ENCODE measurements at regions not wholly inside any gene's neighbourhood (a gene's known extent, or its start where the extent isn't known, plus 50 kb on each side); places are given as distances from the start of the nearest gene placed in this dataset.
"Not testable (repeated sequence)": the region's sequence is repeated elsewhere in the genome, so short reads cannot be mapped to it uniquely, and the experiment has no call there.

GRCh38 chr3:8356066-8356465 is 145.6 kb upstream of the LMCD1 start:
- DNase-seq (ENCODE audit: low spot score) = not testable (repeated sequence)

GRCh38 chr3:8357859-8358258 is 143.8 kb upstream of the LMCD1 start:
- DNase-seq (ENCODE audit: low spot score) = no peak

- DNase-seq (ENCODE audit: low spot score) = no peak
Observed at GRCh38 chr3:8359133-8359532, 142.5 kb upstream of the LMCD1 start.

- DNase-seq (ENCODE audit: low spot score) = no peak
Observed at GRCh38 chr3:8363200-8363599, 138.4 kb upstream of the LMCD1 start.

- DNase-seq (ENCODE audit: low spot score) = no peak
Observed at GRCh38 chr3:8365541-8365940, 136.1 kb upstream of the LMCD1 start.

GRCh38 chr3:8366219-8366810 is 135.3 kb upstream of the LMCD1 start:
- no peak for DNase-seq (ENCODE audit: low spot score)

- DNase-seq (ENCODE audit: low spot score) = no peak
Observed at GRCh38 chr3:8368598-8368997, 133.0 kb upstream of the LMCD1 start.

- DNase-seq (ENCODE audit: low spot score) = no peak
Observed at GRCh38 chr3:8369638-8370037, 132.0 kb upstream of the LMCD1 start.

GRCh38 chr3:8371085-8371551 is 130.5 kb upstream of the LMCD1 start:
- no peak for DNase-seq (ENCODE audit: low spot score)

GRCh38 chr3:8371960-8372463 is 129.6 kb upstream of the LMCD1 start:
- DNase-seq (ENCODE audit: low spot score) = no peak

- DNase-seq (ENCODE audit: low spot score) = no peak
Observed at GRCh38 chr3:8380904-8381704, 120.5 kb upstream of the LMCD1 start.

- no peak for DNase-seq (ENCODE audit: low spot score)
Observed at GRCh38 chr3:8385848-8386620, 115.6 kb upstream of the LMCD1 start.

GRCh38 chr3:8387571-8387970 is 114.1 kb upstream of the LMCD1 start:
- no peak for DNase-seq (ENCODE audit: low spot score)

- no peak for DNase-seq (ENCODE audit: low spot score)
Observed at GRCh38 chr3:8399686-8400085, 101.9 kb upstream of the LMCD1 start.

GRCh38 chr3:8400911-8401310 is 100.7 kb upstream of the LMCD1 start:
- DNase-seq (ENCODE audit: low spot score) = no peak

- no peak for DNase-seq (ENCODE audit: low spot score)
Observed at GRCh38 chr3:8403996-8404395, 97.6 kb upstream of the LMCD1 start.

GRCh38 chr3:8405144-8405543 is 96.5 kb upstream of the LMCD1 start:
- no peak for DNase-seq (ENCODE audit: low spot score)

GRCh38 chr3:8406479-8406878 is 95.1 kb upstream of the LMCD1 start:
- DNase-seq (ENCODE audit: low spot score) = no peak

GRCh38 chr3:8413337-8413926 is 88.2 kb upstream of the LMCD1 start:
- DNase-seq (ENCODE audit: low spot score) = no peak

- no peak for DNase-seq (ENCODE audit: low spot score)
Observed at GRCh38 chr3:8416965-8417364, 84.7 kb upstream of the LMCD1 start.

GRCh38 chr3:8420612-8421011 is 81.0 kb upstream of the LMCD1 start:
- DNase-seq (ENCODE audit: low spot score) = no peak

GRCh38 chr3:8421267-8421666 is 80.4 kb upstream of the LMCD1 start:
- no peak for DNase-seq (ENCODE audit: low spot score)
